ENCODE measurements at regions not wholly inside any gene's neighbourhood (a gene's known extent, or its start where the extent isn't known, plus 50 kb on each side); places are given as distances from the start of the nearest gene placed in this dataset.

DNA sequence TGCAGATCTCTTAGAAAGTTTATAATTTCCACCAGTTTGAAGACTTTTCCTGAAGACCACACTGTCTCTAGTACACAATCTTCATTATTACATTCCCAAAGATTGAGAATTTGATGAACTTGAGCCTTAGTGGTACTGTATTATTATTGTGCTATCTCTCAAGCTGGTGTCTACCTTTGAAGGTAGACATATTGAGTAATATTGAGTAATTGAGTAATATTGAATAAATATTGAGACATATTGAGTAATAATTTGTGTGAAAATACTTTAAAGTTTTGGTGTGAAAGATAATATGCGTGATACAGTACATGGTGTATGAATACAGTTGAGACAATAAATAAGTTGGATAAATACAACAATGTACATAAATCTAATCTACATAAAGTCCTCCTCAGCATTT is 613.1 kb upstream of the ADGRL2 start:
- TF ChIP-seq, protein P1, sequence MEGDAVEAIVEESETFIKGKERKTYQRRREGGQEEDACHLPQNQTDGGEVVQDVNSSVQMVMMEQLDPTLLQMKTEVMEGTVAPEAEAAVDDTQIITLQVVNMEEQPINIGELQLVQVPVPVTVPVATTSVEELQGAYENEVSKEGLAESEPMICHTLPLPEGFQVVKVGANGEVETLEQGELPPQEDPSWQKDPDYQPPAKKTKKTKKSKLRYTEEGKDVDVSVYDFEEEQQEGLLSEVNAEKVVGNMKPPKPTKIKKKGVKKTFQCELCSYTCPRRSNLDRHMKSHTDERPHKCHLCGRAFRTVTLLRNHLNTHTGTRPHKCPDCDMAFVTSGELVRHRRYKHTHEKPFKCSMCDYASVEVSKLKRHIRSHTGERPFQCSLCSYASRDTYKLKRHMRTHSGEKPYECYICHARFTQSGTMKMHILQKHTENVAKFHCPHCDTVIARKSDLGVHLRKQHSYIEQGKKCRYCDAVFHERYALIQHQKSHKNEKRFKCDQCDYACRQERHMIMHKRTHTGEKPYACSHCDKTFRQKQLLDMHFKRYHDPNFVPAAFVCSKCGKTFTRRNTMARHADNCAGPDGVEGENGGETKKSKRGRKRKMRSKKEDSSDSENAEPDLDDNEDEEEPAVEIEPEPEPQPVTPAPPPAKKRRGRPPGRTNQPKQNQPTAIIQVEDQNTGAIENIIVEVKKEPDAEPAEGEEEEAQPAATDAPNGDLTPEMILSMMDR (IDR thresholded peaks at IDR 0.05; ENCODE audit: low read length): no peak
- TF ChIP-seq EZH2 (optimal IDR thresholded peaks at IDR 0.05; ENCODE audit: low read depth, low read length): no peak
- no peak for TF ChIP-seq EZH2phosphoT487 (IDR thresholded peaks at IDR 0.05; ENCODE audit: low read length)

All from MM.1S (cell line).